K562 (cell line): ENCODE measurements at regions not wholly inside any gene's neighbourhood (a gene's known extent, or its start where the extent isn't known, plus 50 kb on each side); places are given as distances from the start of the nearest gene placed in this dataset.

Experiments
- ATAC-seq: fragments of 200-7000 bp; cut with Tn5 transposase; 3 replicates; pipeline ENCODE4 v1.9.1; 2020; ENCODE audit warnings: moderate library complexity
- BruUV-seq: library from RNA; stranded (reverse); fragments of 400-500 nt; replicated peaks from 2 replicates; lab custom pipeline; 2021; lab: Mats Ljungman, UMichigan
- CTCF ChIA-PET: fragments of 300-600 bp; formaldehyde crosslinking; extraction: SDS; loops from one replicate; lab custom pipeline; 2021; ENCODE audit warnings: low intra/inter-chr PET ratio; lab: Yijun Ruan, JAX
- POLR2A ChIA-PET: fragments of 300-600, 350-650 bp; sonication (Branson Sonifier 250); formaldehyde crosslinking; extraction: SDS; loops from one replicate; lab custom pipeline; 2021; ENCODE audit warnings: antibody characterized with exemption, inconsistent platforms; lab: Yijun Ruan, JAX
- DNase-seq, 4 experiments: peaks; one replicate each; pipeline versions ENCODE4 v3.0.0 to v3.0.0-alpha.2; 2011 to 2018; ENCODE audit warnings: low spot score in 3 of 4, mixed read lengths in 3 of 4; ENCODE audit errors: extremely low read depth in 1 of 4
- FAIRE-seq: peaks from 2 replicates; lab custom pipeline; 2011; peaks lifted over from hg19 to GRCh38; lab: Jason Lieb, UNC
- H2AFZ ChIP-seq: 2 replicates; pipeline ENCODE4 v1.6.0; 2011; ENCODE audit warnings: low read depth, low read length, control low read depth, inconsistent platforms
- H3K27ac ChIP-seq: fragments of 200-600 bp; 3 replicates; pipeline ENCODE4 v1.8.0; 2011; ENCODE audit warnings: low read depth, mild to moderate bottlenecking, control low read depth, inconsistent platforms, low read length, moderate library complexity, mixed read lengths; ENCODE audit errors: extremely low read depth
- H3K27me3 ChIP-seq, 2 experiments: fragments of 300-600 bp in 1 of 2; 2 replicates in 1 of 2; 3 replicates in 1 of 2; pipeline versions ENCODE4 v1.6.0 to v1.8.0; 2011; ENCODE audit warnings: inconsistent platforms in 2 of 2, low read length in 2 of 2, mild to moderate bottlenecking in 1 of 2, mixed read lengths in 1 of 2, moderate library complexity in 1 of 2; ENCODE audit not compliant: control insufficient read depth in 2 of 2, insufficient read depth in 2 of 2
- H3K36me3 ChIP-seq: fragments of 300-600 bp; 3 replicates; pipeline ENCODE4 v1.8.0; 2011; ENCODE audit warnings: mild to moderate bottlenecking, low read length, inconsistent platforms; ENCODE audit not compliant: control insufficient read depth, insufficient read depth
- H3K4me1 ChIP-seq, 2 experiments: fragments of 200-600 bp in 1 of 2; replicated peaks in 1 of 2; 2 replicates in 1 of 2; 3 replicates in 1 of 2; pipeline versions ENCODE4 v1.5.1 to v1.8.0; 2011; ENCODE audit warnings: inconsistent platforms in 2 of 2, low read length in 2 of 2, mild to moderate bottlenecking in 1 of 2, mixed read lengths in 1 of 2, moderate library complexity in 1 of 2; ENCODE audit not compliant: control insufficient read depth in 2 of 2, insufficient read depth in 2 of 2
- H3K4me2 ChIP-seq: 2 replicates; pipeline ENCODE4 v1.6.1; 2011; ENCODE audit warnings: low read length, control low read depth, inconsistent platforms, mixed read lengths; ENCODE audit not compliant: insufficient read depth
- H3K4me3 ChIP-seq: fragments of 200-600 bp; sonication (generic), shearing (Covaris generic); 2 replicates; pipeline ENCODE4 v1.5.1; 2016; ENCODE audit warnings: control low read depth, inconsistent platforms
- H3K79me2 ChIP-seq: fragments of 200-600 bp; 3 replicates; pipeline ENCODE4 v1.8.0; 2011; ENCODE audit warnings: low read length, inconsistent platforms; ENCODE audit not compliant: control insufficient read depth, insufficient read depth
- H3K9ac ChIP-seq, 2 experiments: 2 replicates each; pipeline versions ENCODE4 v1.6.0 to v1.6.1; 2011; ENCODE audit warnings: low read depth in 2 of 2, low read length in 2 of 2, control low read depth in 1 of 2, inconsistent platforms in 1 of 2, mild to moderate bottlenecking in 1 of 2, mixed read lengths in 1 of 2; ENCODE audit not compliant: insufficient read depth in 1 of 2
- H3K9me1 ChIP-seq: one replicate; pipeline ENCODE4 v1.6.0; 2011; ENCODE audit warnings: inconsistent platforms, mild to moderate bottlenecking, low read length, moderate library complexity; ENCODE audit not compliant: control insufficient read depth, insufficient read depth
- H3K9me3 ChIP-seq: replicated peaks from 2 replicates; pipeline ENCODE4 v1.5.1; 2011; ENCODE audit warnings: low read depth, low read length, inconsistent platforms; ENCODE audit not compliant: control insufficient read depth, insufficient read depth
- H4K20me1 ChIP-seq: replicated peaks from 2 replicates; pipeline ENCODE4 v1.6.1; 2011; ENCODE audit warnings: low read length, inconsistent platforms, mixed read lengths; ENCODE audit not compliant: control insufficient read depth, insufficient read depth
- ARID1B ChIP-seq: fragments of 450-650 bp; IDR thresholded peaks from 2 replicates; pipeline ENCODE4 v1.6.1; 2016; ENCODE audit warnings: antibody characterized with exemption, mild to moderate bottlenecking, inconsistent platforms
- CTBP1 ChIP-seq: fragments of 450-650 bp; IDR thresholded peaks from 2 replicates; pipeline ENCODE4 v1.6.1; 2016; ENCODE audit warnings: borderline replicate concordance
- EP400 ChIP-seq: fragments of 450-650 bp; IDR thresholded peaks from 2 replicates; pipeline ENCODE4 v1.6.1; 2017; ENCODE audit warnings: antibody characterized with exemption, mild to moderate bottlenecking, moderate library complexity
- FOSL1 ChIP-seq: fragments of 200-800 bp; sonication (Bioruptor generic); conservative IDR thresholded peaks from 2 replicates; pipeline ENCODE4 v1.6.1; 2016; ENCODE audit warnings: missing genetic modification characterization, missing compliant biosample characterization
- KLF1 ChIP-seq: fragments of 450-650 bp; IDR thresholded peaks from 2 replicates; pipeline ENCODE4 v1.6.1; 2016; ENCODE audit warnings: missing genetic modification characterization, missing compliant biosample characterization
- NR1H2 ChIP-seq: sonication (generic); formaldehyde crosslinking; IDR thresholded peaks from 2 replicates; pipeline ENCODE4 v1.4.0; 2020; ENCODE audit warnings: mild to moderate bottlenecking, missing genetic modification reagents
- NRF1 ChIP-seq, 2 experiments: fragments of 450-650 bp; IDR thresholded peaks in 1 of 2; conservative IDR thresholded peaks in 1 of 2; 2 replicates each; pipeline ENCODE4 v1.6.1; 2014; ENCODE audit warnings: mild to moderate bottlenecking in 2 of 2
- POLR2G ChIP-seq: fragments of 200-400 bp; formaldehyde crosslinking; IDR thresholded peaks from 2 replicates; pipeline ENCODE4 v1.6.1; 2017; ENCODE audit warnings: low read depth, mild to moderate bottlenecking, antibody characterized with exemption, low read length, moderate library complexity
- RBFOX2 ChIP-seq: fragments of 200-400 bp; formaldehyde crosslinking; IDR thresholded peaks from 2 replicates; pipeline ENCODE4 v1.6.1; 2017; ENCODE audit warnings: low read depth, mild to moderate bottlenecking, low read length, moderate library complexity
- SRSF7 ChIP-seq: fragments of 200-400 bp; formaldehyde crosslinking; optimal IDR thresholded peaks from 2 replicates; pipeline ENCODE3; 2017; ENCODE audit warnings: mild to moderate bottlenecking, low read depth, low read length
- WGBS: fragments of 100-300 bp; shearing (Covaris generic); methylation state at CpG from one replicate; pipeline ENCODE4 v1.1.6; 2016; ENCODE audit warnings: low coverage, mixed read lengths; ENCODE audit not compliant: insufficient coverage; ENCODE audit errors: missing lambda C conversion rate; 5-methylcytosine and 5-hydroxymethylcytosine counted together
- in situ Hi-C: fragments of 300-500 bp; cut with MboI; formaldehyde crosslinking; loops from 4 replicates; pipeline ENCODE4 v1.15.0; 2018; ENCODE audit warnings: inconsistent platforms, mixed read lengths
- intact Hi-C: fragments of 100-400 bp; cut with micrococcal nuclease; formaldehyde crosslinking; loops from 2 replicates; pipeline ENCODE4 v1.14.2; 2022
- TF ChIP-seq, protein P1 (sequence below), 2 experiments: fragments of 450-650 bp; conservative IDR thresholded peaks; 2 replicates each; pipeline ENCODE4 v1.6.1; 2017; ENCODE audit warnings: mild to moderate bottlenecking in 2 of 2, moderate library complexity in 2 of 2
- TF ChIP-seq, protein P2 (sequence below): fragments of 250-450 bp; sonication (Bioruptor Pico); IDR thresholded peaks from 2 replicates; pipeline ENCODE4 v1.4.0; 2020; ENCODE audit warnings: mild to moderate bottlenecking, moderate library complexity
- TF ChIP-seq, protein P3 (sequence below): fragments of 450-650 bp; IDR thresholded peaks from 2 replicates; pipeline ENCODE4 v1.6.1; 2018; ENCODE audit not compliant: partially characterized antibody

DNA sequence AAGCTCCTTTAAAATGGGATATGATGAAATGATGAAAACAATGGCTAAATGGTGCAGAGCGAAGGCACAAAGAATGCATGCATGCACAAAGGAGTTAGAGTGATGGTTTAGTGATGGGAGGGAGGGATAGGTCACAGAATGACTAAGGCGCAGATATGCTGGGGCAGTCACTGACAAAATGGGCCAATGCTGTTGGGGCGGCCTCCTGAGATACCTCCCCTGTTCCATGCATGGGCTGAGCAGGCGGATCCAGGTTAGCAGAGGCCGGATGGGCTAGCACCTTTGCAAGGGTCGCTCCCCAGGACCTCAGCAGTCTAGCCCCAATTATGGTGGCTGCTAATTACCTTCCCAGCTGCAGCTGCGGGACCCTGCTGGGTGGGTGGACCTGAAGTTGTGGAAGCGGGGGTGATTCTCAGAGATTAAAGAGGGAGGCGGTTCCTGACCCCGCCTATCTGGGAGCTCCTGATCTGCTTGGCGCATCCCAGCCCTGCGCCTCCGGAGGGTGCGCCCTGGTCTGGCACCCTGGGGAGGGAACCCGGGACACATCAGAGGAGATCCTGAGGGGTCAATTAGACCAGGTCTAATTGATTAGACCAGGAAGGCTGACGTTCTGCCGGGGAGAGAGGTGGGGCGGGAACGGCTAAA lies 175.0 kb downstream of the CYP26A1 start:
- intact Hi-C loops, result no loop called here

More for the DNA sequence above, 175.0 kb downstream of the CYP26A1 start:
- Histone ChIP-seq H3K36me3 (no peaks in the 10 kb centered on the region), H3K27me3 (no peaks in the 10 kb centered on the region), H4K20me1 (no peaks in the 10 kb centered on the region), H3K4me3 (peak overlapping the region; percentile 29), H3K9me3 (no peaks in the 10 kb centered on the region), H3K9ac (peak overlapping the region; percentile 34 to 82; a peak in 3 of 4 replicates), H2AFZ (peak overlapping the region; percentile 91), H3K9me1 (no peaks in the 10 kb centered on the region)
- BruUV-seq, result no TSS peak
- FAIRE-seq (peak; percentile 40), DNase-seq (peak; percentile 30 to 56 (median 49))
- TF ChIP-seq, protein P1, sequence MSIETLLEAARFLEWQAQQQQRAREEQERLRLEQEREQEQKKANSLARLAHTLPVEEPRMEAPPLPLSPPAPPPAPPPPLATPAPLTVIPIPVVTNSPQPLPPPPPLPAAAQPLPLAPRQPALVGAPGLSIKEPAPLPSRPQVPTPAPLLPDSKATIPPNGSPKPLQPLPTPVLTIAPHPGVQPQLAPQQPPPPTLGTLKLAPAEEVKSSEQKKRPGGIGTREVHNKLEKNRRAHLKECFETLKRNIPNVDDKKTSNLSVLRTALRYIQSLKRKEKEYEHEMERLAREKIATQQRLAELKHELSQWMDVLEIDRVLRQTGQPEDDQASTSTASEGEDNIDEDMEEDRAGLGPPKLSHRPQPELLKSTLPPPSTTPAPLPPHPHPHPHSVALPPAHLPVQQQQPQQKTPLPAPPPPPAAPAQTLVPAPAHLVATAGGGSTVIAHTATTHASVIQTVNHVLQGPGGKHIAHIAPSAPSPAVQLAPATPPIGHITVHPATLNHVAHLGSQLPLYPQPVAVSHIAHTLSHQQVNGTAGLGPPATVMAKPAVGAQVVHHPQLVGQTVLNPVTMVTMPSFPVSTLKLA (conservative IDR thresholded peaks at IDR 0.05), result 0 out of 4 replicates have a peak, but pooled peaks of 1 of the 2 experiments have one; percentile 22
- TF ChIP-seq KLF1 (tag) (0 out of 2 replicates have a peak, but pooled peaks have one; percentile 16), FOSL1 (tag) (0 out of 2 replicates have a peak, but pooled peaks have one; percentile 23), RBFOX2 (peak; percentile 38), EP400 (0 out of 2 replicates have a peak, but pooled peaks have one; percentile 6), POLR2G (0 out of 2 replicates have a peak, but pooled peaks have one; percentile 39), NRF1 (conservative IDR thresholded peaks at IDR 0.05 in 1 of 2, IDR thresholded peaks at IDR 0.05 in 1 of 2) (peak; percentile 58 to 70), SRSF7 (no peak), ARID1B (0 out of 2 replicates have a peak, but pooled peaks have one; percentile 24), CTBP1 (peak; percentile 31; the same call in 1 of the 2 replicates), NR1H2 (CRISPR knock-in tag) (no peak)
- TF ChIP-seq, protein P2, sequence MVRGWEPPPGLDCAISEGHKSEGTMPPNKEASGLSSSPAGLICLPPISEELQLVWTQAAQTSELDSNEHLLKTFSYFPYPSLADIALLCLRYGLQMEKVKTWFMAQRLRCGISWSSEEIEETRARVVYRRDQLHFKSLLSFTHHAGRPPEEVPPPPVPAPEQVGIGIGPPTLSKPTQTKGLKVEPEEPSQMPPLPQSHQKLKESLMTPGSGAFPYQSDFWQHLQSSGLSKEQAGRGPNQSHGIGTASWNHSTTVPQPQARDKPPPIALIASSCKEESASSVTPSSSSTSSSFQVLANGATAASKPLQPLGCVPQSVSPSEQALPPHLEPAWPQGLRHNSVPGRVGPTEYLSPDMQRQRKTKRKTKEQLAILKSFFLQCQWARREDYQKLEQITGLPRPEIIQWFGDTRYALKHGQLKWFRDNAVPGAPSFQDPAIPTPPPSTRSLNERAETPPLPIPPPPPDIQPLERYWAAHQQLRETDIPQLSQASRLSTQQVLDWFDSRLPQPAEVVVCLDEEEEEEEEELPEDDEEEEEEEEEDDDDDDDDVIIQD (CRISPR knock-in tag), result no peak
- TF ChIP-seq, protein P3, sequence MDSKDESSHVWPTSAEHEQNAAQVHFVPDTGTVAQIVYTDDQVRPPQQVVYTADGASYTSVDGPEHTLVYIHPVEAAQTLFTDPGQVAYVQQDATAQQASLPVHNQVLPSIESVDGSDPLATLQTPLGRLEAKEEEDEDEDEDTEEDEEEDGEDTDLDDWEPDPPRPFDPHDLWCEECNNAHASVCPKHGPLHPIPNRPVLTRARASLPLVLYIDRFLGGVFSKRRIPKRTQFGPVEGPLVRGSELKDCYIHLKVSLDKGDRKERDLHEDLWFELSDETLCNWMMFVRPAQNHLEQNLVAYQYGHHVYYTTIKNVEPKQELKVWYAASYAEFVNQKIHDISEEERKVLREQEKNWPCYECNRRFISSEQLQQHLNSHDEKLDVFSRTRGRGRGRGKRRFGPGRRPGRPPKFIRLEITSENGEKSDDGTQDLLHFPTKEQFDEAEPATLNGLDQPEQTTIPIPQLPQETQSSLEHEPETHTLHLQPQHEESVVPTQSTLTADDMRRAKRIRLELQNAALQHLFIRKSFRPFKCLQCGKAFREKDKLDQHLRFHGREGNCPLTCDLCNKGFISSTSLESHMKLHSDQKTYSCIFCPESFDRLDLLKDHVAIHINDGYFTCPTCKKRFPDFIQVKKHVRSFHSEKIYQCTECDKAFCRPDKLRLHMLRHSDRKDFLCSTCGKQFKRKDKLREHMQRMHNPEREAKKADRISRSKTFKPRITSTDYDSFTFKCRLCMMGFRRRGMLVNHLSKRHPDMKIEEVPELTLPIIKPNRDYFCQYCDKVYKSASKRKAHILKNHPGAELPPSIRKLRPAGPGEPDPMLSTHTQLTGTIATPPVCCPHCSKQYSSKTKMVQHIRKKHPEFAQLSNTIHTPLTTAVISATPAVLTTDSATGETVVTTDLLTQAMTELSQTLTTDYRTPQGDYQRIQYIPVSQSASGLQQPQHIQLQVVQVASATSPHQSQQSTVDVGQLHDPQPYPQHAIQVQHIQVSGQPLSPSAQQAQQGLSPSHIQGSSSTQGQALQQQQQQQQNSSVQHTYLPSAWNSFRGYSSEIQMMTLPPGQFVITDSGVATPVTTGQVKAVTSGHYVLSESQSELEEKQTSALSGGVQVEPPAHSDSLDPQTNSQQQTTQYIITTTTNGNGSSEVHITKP, result peak; percentile 31
- TF ChIP-seq, all 486 proteins: peak for 10
- WGBS, result 6% methylated on average over 13 of the region's 19 CpGs
- peaks cover 7 to 9% of the 10 kb centered on the region in 2 experiments; a peak in 4 of 5 replicates for H3K4me1 ChIP-seq
- peak overlapping the region; percentile 76 for H3K4me2 ChIP-seq
- ChIA-PET CTCF (no interaction called here), POLR2A (interaction anchor here (1.2 to 1.6 kb wide), 2 partner anchors 16 to 19 kb away, joined by 5 read pairs; no protein-coding TSS in a partner anchor)
- peak; percentile 93 for ATAC-seq
- H3K27ac ChIP-seq, result peak overlapping the region; percentile 44; the same call in 2 of the 3 replicates
- H3K79me2 ChIP-seq, result no peaks in the 10 kb centered on the region
- in situ Hi-C loops, result no loop called here
